HCT116 (cell line): ENCODE measurements at regions not wholly inside any gene's neighbourhood (a gene's known extent, or its start where the extent isn't known, plus 50 kb on each side); places are given as distances from the start of the nearest gene placed in this dataset.

ENCODE experiments used
- ATAC-seq: fragments of 200-7000 bp; cut with Tn5 transposase; 2 replicates; pipeline ENCODE4 v1.9.1; 2020; ENCODE audit warnings: mild to moderate bottlenecking, moderate library complexity
- BruUV-seq: library from RNA; stranded (reverse); fragments of 400-500 nt; replicated peaks from 2 replicates; lab custom pipeline; 2021; lab: Mats Ljungman, UMichigan
- CTCF ChIA-PET: fragments of 300-600 bp; sonication (Branson Sonifier 250); formaldehyde crosslinking; loops from one replicate; lab custom pipeline; 2021; ENCODE audit warnings: antibody characterized with exemption; lab: Charles Lee
- POLR2A ChIA-PET: fragments of 300-600, 350-600 bp; sonication (Branson Sonifier 250); formaldehyde crosslinking; loops from one replicate; lab custom pipeline; 2021; ENCODE audit warnings: antibody characterized with exemption; lab: Charles Lee
- RAD21 ChIA-PET, 2 experiments: fragments of 300-600 bp; sonication (Branson Sonifier 250); formaldehyde crosslinking; loops; one replicate each; lab custom pipeline; 2023; ENCODE audit warnings: low total read pairs in 2 of 2; ENCODE audit not compliant: uncharacterized antibody in 2 of 2, unreplicated experiment in 2 of 2, low non-redundant PET in 1 of 2; lab: Charles Lee
- DNase-seq: peaks from one replicate; pipeline ENCODE4 v3.0.0-alpha.2; 2010; ENCODE audit warnings: low read depth, low spot score
- H2AFZ ChIP-seq: fragments of 200-600 bp; shearing (Covaris generic), sonication (generic); 2 replicates; pipeline ENCODE4 v1.6.1; 2017; ENCODE audit warnings: low read depth, mixed run types, mixed read lengths, antibody characterized with exemption, low read length; ENCODE audit not compliant: poor library complexity, severe bottlenecking
- H3K27ac ChIP-seq: 2 replicates; pipeline ENCODE4 v1.5.1; 2012; ENCODE audit warnings: low read depth, low read length
- H3K27me3 ChIP-seq: fragments of 200-600 bp; sonication (generic); 2 replicates; pipeline ENCODE4 v1.6.1; 2016; ENCODE audit warnings: mixed run types, low read length, mixed read lengths; ENCODE audit not compliant: insufficient read depth
- H3K36me3 ChIP-seq, 2 experiments: fragments of 200-500 bp in 1 of 2; fragments of 200-600 bp in 1 of 2; sonication (Bioruptor generic) in 1 of 2; sonication (generic) in 1 of 2; 2 replicates each; pipeline versions ENCODE4 v1.5.1 to v1.6.1; 2014 to 2016; ENCODE audit warnings: low read length in 2 of 2, inconsistent platforms in 1 of 2, mixed read lengths in 1 of 2, mixed run types in 1 of 2; ENCODE audit not compliant: insufficient read depth in 2 of 2, control insufficient read depth in 1 of 2
- H3K4me1 ChIP-seq, 2 experiments: fragments of 200-600 bp in 1 of 2; sonication (generic) in 1 of 2; 2 replicates each; pipeline versions ENCODE4 v1.5.1 to v1.6.1; 2012 to 2017; ENCODE audit warnings: low read length in 2 of 2, inconsistent platforms in 1 of 2, mild to moderate bottlenecking in 1 of 2, mixed read lengths in 1 of 2, mixed run types in 1 of 2, moderate library complexity in 1 of 2; ENCODE audit not compliant: insufficient read depth in 2 of 2, control insufficient read depth in 1 of 2
- H3K4me2 ChIP-seq: fragments of 200-600 bp; sonication (generic); 2 replicates; pipeline ENCODE4 v1.6.1; 2017; ENCODE audit warnings: mixed run types, low read length, mixed read lengths
- H3K4me3 ChIP-seq, 2 experiments: fragments of 200-600 bp in 1 of 2; sonication (generic) in 1 of 2; replicated peaks in 1 of 2; 2 replicates each; pipeline ENCODE4 v1.5.1; 2011 to 2016; ENCODE audit warnings: low read length in 2 of 2, control low read depth in 1 of 2, low read depth in 1 of 2, mild to moderate bottlenecking in 1 of 2, mixed read lengths in 1 of 2, mixed run types in 1 of 2
- H3K79me2 ChIP-seq: fragments of 200-600 bp; sonication (generic); 2 replicates; pipeline ENCODE4 v1.6.1; 2017; ENCODE audit warnings: mild to moderate bottlenecking, mixed run types, low read length, moderate library complexity, mixed read lengths; ENCODE audit not compliant: insufficient read depth
- H3K9ac ChIP-seq: fragments of 200-600 bp; sonication (generic); 2 replicates; pipeline ENCODE4 v1.6.1; 2016; ENCODE audit warnings: low read length, mixed read lengths
- H3K9me2 ChIP-seq: fragments of 200-600 bp; sonication (generic), shearing (Covaris generic); 2 replicates; pipeline ENCODE4 v1.6.1; 2017; ENCODE audit warnings: mixed run types, mild to moderate bottlenecking, moderate library complexity; ENCODE audit not compliant: insufficient read depth
- H3K9me3 ChIP-seq, 2 experiments: fragments of 200-500 bp in 1 of 2; fragments of 200-600 bp in 1 of 2; sonication (Bioruptor generic) in 1 of 2; sonication (generic) in 1 of 2; 2 replicates each; pipeline ENCODE4 v1.6.1; 2014 to 2017; ENCODE audit warnings: low read length in 2 of 2, mixed read lengths in 2 of 2, inconsistent platforms in 1 of 2, low read depth in 1 of 2, mild to moderate bottlenecking in 1 of 2, mixed run types in 1 of 2, moderate library complexity in 1 of 2; ENCODE audit not compliant: control insufficient read depth in 1 of 2, insufficient read depth in 1 of 2
- H4K20me1 ChIP-seq: fragments of 200-600 bp; sonication (generic), shearing (Covaris generic); 2 replicates; pipeline ENCODE4 v1.6.1; 2017; ENCODE audit warnings: mixed run types, mild to moderate bottlenecking, moderate library complexity; ENCODE audit not compliant: insufficient read depth
- ATF3 ChIP-seq: IDR thresholded peaks from 2 replicates; pipeline ENCODE4 v1.6.1; 2012
- JUND ChIP-seq: IDR thresholded peaks from 2 replicates; pipeline ENCODE4 v1.6.1; 2012
- REST ChIP-seq: IDR thresholded peaks from 2 replicates; pipeline ENCODE4 v1.6.1; 2012; ENCODE audit warnings: low read depth
- SIN3A ChIP-seq: IDR thresholded peaks from 2 replicates; pipeline ENCODE4 v1.6.1; 2012; ENCODE audit warnings: low read depth
- TCF7L2 ChIP-seq: IDR thresholded peaks from 2 replicates; pipeline ENCODE4 v1.7.0; 2011; ENCODE audit warnings: borderline replicate concordance, inconsistent platforms; ENCODE audit not compliant: insufficient read depth, insufficient read length; ENCODE audit errors: extremely low read depth
- YY1 ChIP-seq: IDR thresholded peaks from 2 replicates; pipeline ENCODE4 v1.6.1; 2011; ENCODE audit warnings: low read length, low read depth, moderate library complexity, mild to moderate bottlenecking; ENCODE audit not compliant: insufficient replicate concordance; ENCODE audit errors: extremely low read depth
- ZBTB33 ChIP-seq: IDR thresholded peaks from 2 replicates; pipeline ENCODE4 v1.6.1; 2011; ENCODE audit warnings: mild to moderate bottlenecking, low read length, moderate library complexity; ENCODE audit not compliant: insufficient replicate concordance; ENCODE audit errors: extremely low read depth
- ZFX ChIP-seq: fragments of 450-650 bp; IDR thresholded peaks from 2 replicates; pipeline ENCODE4 v1.6.1; 2017
- intact Hi-C: fragments of 100-400 bp; cut with micrococcal nuclease; formaldehyde crosslinking; loops from 2 replicates; pipeline ENCODE4 v1.10.0; 2022

- no peak overlapping the region for H3K9ac ChIP-seq
- no peaks in the 10 kb centered on the region for H3K36me3 ChIP-seq
- RAD21 ChIA-PET: no interaction called here
- no peak overlapping the region for H2AFZ ChIP-seq
- CTCF ChIA-PET: no interaction called here
- no peak for ATAC-seq
- TF ChIP-seq ZFX (no peak), TCF7L2 (no peak), ATF3 (no peak), SIN3A (no peak), JUND (no peak), ZBTB33 (no peak), YY1 (no peak), REST (no peak)
- no peaks in the 10 kb centered on the region for H3K27me3 ChIP-seq
- BruUV-seq: no TSS peak
- intact Hi-C loops: no loop called here
- H3K9me3 ChIP-seq: peaks cover 14 to 15% of the 10 kb centered on the region in 2 experiments; a peak in 3 of 4 replicates
- no peaks in the 10 kb centered on the region for H3K79me2 ChIP-seq
- DNase-seq: no peak
- POLR2A ChIA-PET: no interaction called here
- H3K4me2 ChIP-seq: no peak overlapping the region
- H4K20me1 ChIP-seq: no peaks in the 10 kb centered on the region
- H3K4me1 ChIP-seq: no peaks in the 10 kb centered on the region
- no peaks in the 10 kb centered on the region for H3K9me2 ChIP-seq
- H3K27ac ChIP-seq: no peak overlapping the region
- no peak overlapping the region for H3K4me3 ChIP-seq
Observed at GRCh38 chr18:78151948-78152725, 827.5 kb upstream of the SALL3 start.
